A549 (cell line): ENCODE measurements at regions not wholly inside any gene's neighbourhood (a gene's known extent, or its start where the extent isn't known, plus 50 kb on each side); places are given as distances from the start of the nearest gene placed in this dataset.

Experiments
- ATAC-seq, 2 experiments: fragments of 200-7000 bp in 1 of 2; fragments of >200 bp in 1 of 2; cut with Nextera tagmentation in 1 of 2; cut with Tn5 transposase in 1 of 2; 3 replicates each; pipeline versions ENCODE4 v1.8.0 to v1.9.1; 2018 to 2020; ENCODE audit warnings: mild to moderate bottlenecking in 1 of 2, moderate library complexity in 1 of 2
- CTCF ChIA-PET: fragments of 300-600 bp; sonication (Branson Sonifier 250); formaldehyde crosslinking; extraction: SDS; loops from one replicate; lab custom pipeline; 2021; ENCODE audit warnings: antibody characterized with exemption, inconsistent platforms; lab: Yijun Ruan, JAX
- POLR2A ChIA-PET: fragments of 350-600 bp; formaldehyde crosslinking; extraction: SDS; loops from one replicate; lab custom pipeline; 2021; ENCODE audit warnings: antibody characterized with exemption, inconsistent platforms; lab: Yijun Ruan, JAX
- DNase-seq, 2 experiments: peaks; one replicate each; pipeline versions ENCODE4 v3.0.0 to v3.0.0-alpha.2; 2011 to 2016; ENCODE audit warnings: low read depth in 1 of 2, low spot score in 1 of 2
- FAIRE-seq: peaks from 2 replicates; lab custom pipeline; 2011; peaks lifted over from hg19 to GRCh38; lab: Jason Lieb, UNC
- H3K27ac ChIP-seq, 2 experiments: fragments of >200 bp; sonication (Bioruptor Twin); formaldehyde crosslinking; 3 replicates each; pipeline ENCODE4 v1.5.1; 2016 to 2017
- H3K4me1 ChIP-seq: fragments of >200 bp; sonication (Bioruptor Twin); formaldehyde crosslinking; 3 replicates; pipeline ENCODE4 v1.6.1; 2016
- H3K4me2 ChIP-seq: fragments of >200 bp; sonication (Bioruptor Twin); formaldehyde crosslinking; 3 replicates; pipeline ENCODE4 v1.6.1; 2016
- H3K4me3 ChIP-seq: fragments of >200 bp; sonication (Bioruptor Twin); formaldehyde crosslinking; 3 replicates; pipeline ENCODE4 v1.5.1; 2016
- H3K9me3 ChIP-seq: fragments of >200 bp; sonication (Bioruptor Twin); formaldehyde crosslinking; 3 replicates; pipeline ENCODE4 v1.6.1; 2016
- ATOH8 ChIP-seq: fragments of 250-450 bp; sonication (Bioruptor Pico); IDR thresholded peaks from 2 replicates; pipeline ENCODE4 v1.5.0; 2020; ENCODE audit warnings: low read depth, mild to moderate bottlenecking, moderate library complexity
- BCL3 ChIP-seq: fragments of >200 bp; sonication (Bioruptor Twin); formaldehyde crosslinking; IDR thresholded peaks from 3 replicates; pipeline ENCODE4 v1.6.1; 2016
- CEBPB ChIP-seq, 2 experiments: fragments of >200 bp in 1 of 2; sonication (Bioruptor Twin) in 1 of 2; formaldehyde crosslinking in 1 of 2; IDR thresholded peaks; 2 replicates each; pipeline ENCODE4 v1.6.1; 2012 to 2016
- CHD2 ChIP-seq: fragments of 150-350 bp; IDR thresholded peaks from 2 replicates; pipeline ENCODE4 v1.6.1; 2014; ENCODE audit warnings: low read length; ENCODE audit not compliant: partially characterized antibody
- CHD4 ChIP-seq: fragments of 200-600 bp; sonication (generic); IDR thresholded peaks from 2 replicates; pipeline ENCODE4 v1.6.1; 2016; ENCODE audit warnings: antibody characterized with exemption, mild to moderate bottlenecking, borderline replicate concordance
- ESRRA ChIP-seq: fragments of 150-350 bp; IDR thresholded peaks from 2 replicates; pipeline ENCODE4 v1.6.1; 2014; ENCODE audit warnings: mild to moderate bottlenecking, low read length, borderline replicate concordance
- HEYL ChIP-seq: fragments of 250-450 bp; sonication (Bioruptor Pico); IDR thresholded peaks from 2 replicates; pipeline ENCODE4 v1.8.0; 2021; ENCODE audit warnings: mild to moderate bottlenecking, moderate library complexity
- HMGXB4 ChIP-seq: fragments of 250-450 bp; sonication (Bioruptor Pico); IDR thresholded peaks from 2 replicates; pipeline ENCODE4 v1.5.0; 2021; ENCODE audit warnings: mild to moderate bottlenecking, moderate library complexity, borderline replicate concordance
- HOXB5 ChIP-seq: fragments of 250-450 bp; sonication (Bioruptor Pico); IDR thresholded peaks from 2 replicates; pipeline ENCODE4 v1.5.0; 2020; ENCODE audit warnings: mild to moderate bottlenecking, moderate library complexity
- NFE2L2 ChIP-seq: fragments of 150-350 bp; conservative IDR thresholded peaks from 2 replicates; pipeline ENCODE4 v1.6.1; 2014; ENCODE audit warnings: low read length
- PHF8 ChIP-seq: fragments of 200-600 bp; sonication (generic); IDR thresholded peaks from 2 replicates; pipeline ENCODE4 v1.6.1; 2016; ENCODE audit warnings: low read depth, mild to moderate bottlenecking, antibody characterized with exemption, moderate library complexity, borderline replicate concordance
- RCOR1 ChIP-seq: fragments of 150-350 bp; IDR thresholded peaks from 2 replicates; pipeline ENCODE4 v1.6.1; 2014; ENCODE audit warnings: antibody characterized with exemption, low read length, low read depth
- SREBF2 ChIP-seq: fragments of 450-650 bp; IDR thresholded peaks from 2 replicates; pipeline ENCODE4 v1.6.1; 2014; ENCODE audit warnings: mild to moderate bottlenecking, moderate library complexity
- TP53 ChIP-seq: fragments of 250-450 bp; sonication (Bioruptor Pico); IDR thresholded peaks from 2 replicates; pipeline ENCODE4 v1.5.0; 2021; ENCODE audit warnings: mild to moderate bottlenecking, moderate library complexity
- ZC3H11A ChIP-seq: fragments of 450-650 bp; IDR thresholded peaks from 2 replicates; pipeline ENCODE4 v1.6.1; 2014; ENCODE audit warnings: antibody characterized with exemption, mild to moderate bottlenecking
- ZFP36 ChIP-seq: fragments of 450-650 bp; IDR thresholded peaks from 2 replicates; pipeline ENCODE4 v1.6.1; 2014; ENCODE audit warnings: borderline replicate concordance; ENCODE audit not compliant: partially characterized antibody
- ZSCAN20 ChIP-seq: fragments of 250-450 bp; sonication (Bioruptor Pico); IDR thresholded peaks from 2 replicates; pipeline ENCODE4 v1.8.0; 2022; ENCODE audit warnings: mild to moderate bottlenecking, moderate library complexity
- whole genome bisulfite sequencing: methylation state at CpG from one replicate; pipeline ENCODE4 v1.1.6; 2017; ENCODE audit errors: missing lambda C conversion rate; 5-methylcytosine and 5-hydroxymethylcytosine counted together
- TF ChIP-seq, protein P1 (sequence below): fragments of 200-600 bp; sonication (generic); IDR thresholded peaks from 2 replicates; pipeline ENCODE4 v1.6.1; 2016; ENCODE audit warnings: antibody characterized with exemption, mild to moderate bottlenecking, moderate library complexity
- TF ChIP-seq, protein P2 (sequence below): fragments of >200 bp; sonication (Bioruptor Twin); formaldehyde crosslinking; IDR thresholded peaks from 3 replicates; pipeline ENCODE4 v1.5.1; 2016

DNA sequence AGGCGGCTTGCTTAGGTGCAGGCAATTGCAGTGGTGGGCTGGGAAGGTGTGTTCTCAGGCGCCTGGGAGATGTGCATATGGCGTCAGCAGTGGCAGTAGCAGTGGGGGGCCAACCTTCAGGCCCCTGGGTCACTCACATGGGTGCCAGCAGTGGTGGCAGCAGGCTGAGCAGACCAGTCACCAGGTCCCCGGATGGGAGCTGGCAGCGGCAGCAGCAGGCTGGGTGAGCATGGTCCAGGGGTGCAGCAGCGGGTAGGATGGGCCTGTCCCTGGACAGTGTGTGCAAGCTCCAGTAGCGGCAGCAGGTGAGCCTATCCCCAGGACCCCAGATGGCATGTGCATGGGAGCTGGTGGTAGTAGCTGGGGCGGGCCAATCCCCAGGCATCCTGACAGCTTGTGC, 108.5 kb upstream of the TMEM260 start:
- 78% methylated on average over 7 of the region's 8 CpGs for WGBS
- Histone ChIP-seq H3K4me2 (no peak overlapping the region), H3K27ac (no peak overlapping the region), H3K9me3 (peaks cover 12% of the 10 kb centered on the region; the same call in 2 of the 3 replicates), H3K4me1 (no peaks in the 10 kb centered on the region), H3K4me3 (no peak overlapping the region)
- ATAC-seq (0 out of 6 replicates have a peak, but pooled peaks of 1 of the 2 experiments have one; percentile 39), FAIRE-seq (no peak), DNase-seq (no peak)
- POLR2A ChIA-PET, result no interaction called here
- no peak for TF ChIP-seq TP53 (CRISPR knock-in tag)
- no peak for TF ChIP-seq HEYL (CRISPR knock-in tag)
- TF ChIP-seq SREBF2, result no peak
- TF ChIP-seq ZFP36, result no peak
- TF ChIP-seq ATOH8 (CRISPR knock-in tag), result no peak
- TF ChIP-seq, protein P1, sequence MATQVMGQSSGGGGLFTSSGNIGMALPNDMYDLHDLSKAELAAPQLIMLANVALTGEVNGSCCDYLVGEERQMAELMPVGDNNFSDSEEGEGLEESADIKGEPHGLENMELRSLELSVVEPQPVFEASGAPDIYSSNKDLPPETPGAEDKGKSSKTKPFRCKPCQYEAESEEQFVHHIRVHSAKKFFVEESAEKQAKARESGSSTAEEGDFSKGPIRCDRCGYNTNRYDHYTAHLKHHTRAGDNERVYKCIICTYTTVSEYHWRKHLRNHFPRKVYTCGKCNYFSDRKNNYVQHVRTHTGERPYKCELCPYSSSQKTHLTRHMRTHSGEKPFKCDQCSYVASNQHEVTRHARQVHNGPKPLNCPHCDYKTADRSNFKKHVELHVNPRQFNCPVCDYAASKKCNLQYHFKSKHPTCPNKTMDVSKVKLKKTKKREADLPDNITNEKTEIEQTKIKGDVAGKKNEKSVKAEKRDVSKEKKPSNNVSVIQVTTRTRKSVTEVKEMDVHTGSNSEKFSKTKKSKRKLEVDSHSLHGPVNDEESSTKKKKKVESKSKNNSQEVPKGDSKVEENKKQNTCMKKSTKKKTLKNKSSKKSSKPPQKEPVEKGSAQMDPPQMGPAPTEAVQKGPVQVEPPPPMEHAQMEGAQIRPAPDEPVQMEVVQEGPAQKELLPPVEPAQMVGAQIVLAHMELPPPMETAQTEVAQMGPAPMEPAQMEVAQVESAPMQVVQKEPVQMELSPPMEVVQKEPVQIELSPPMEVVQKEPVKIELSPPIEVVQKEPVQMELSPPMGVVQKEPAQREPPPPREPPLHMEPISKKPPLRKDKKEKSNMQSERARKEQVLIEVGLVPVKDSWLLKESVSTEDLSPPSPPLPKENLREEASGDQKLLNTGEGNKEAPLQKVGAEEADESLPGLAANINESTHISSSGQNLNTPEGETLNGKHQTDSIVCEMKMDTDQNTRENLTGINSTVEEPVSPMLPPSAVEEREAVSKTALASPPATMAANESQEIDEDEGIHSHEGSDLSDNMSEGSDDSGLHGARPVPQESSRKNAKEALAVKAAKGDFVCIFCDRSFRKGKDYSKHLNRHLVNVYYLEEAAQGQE, result no peak
- TF ChIP-seq PHF8, result no peak
- no peak for TF ChIP-seq HOXB5 (CRISPR knock-in tag)
- TF ChIP-seq, protein P2, sequence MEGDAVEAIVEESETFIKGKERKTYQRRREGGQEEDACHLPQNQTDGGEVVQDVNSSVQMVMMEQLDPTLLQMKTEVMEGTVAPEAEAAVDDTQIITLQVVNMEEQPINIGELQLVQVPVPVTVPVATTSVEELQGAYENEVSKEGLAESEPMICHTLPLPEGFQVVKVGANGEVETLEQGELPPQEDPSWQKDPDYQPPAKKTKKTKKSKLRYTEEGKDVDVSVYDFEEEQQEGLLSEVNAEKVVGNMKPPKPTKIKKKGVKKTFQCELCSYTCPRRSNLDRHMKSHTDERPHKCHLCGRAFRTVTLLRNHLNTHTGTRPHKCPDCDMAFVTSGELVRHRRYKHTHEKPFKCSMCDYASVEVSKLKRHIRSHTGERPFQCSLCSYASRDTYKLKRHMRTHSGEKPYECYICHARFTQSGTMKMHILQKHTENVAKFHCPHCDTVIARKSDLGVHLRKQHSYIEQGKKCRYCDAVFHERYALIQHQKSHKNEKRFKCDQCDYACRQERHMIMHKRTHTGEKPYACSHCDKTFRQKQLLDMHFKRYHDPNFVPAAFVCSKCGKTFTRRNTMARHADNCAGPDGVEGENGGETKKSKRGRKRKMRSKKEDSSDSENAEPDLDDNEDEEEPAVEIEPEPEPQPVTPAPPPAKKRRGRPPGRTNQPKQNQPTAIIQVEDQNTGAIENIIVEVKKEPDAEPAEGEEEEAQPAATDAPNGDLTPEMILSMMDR, result no peak
- TF ChIP-seq ZSCAN20 (CRISPR knock-in tag), result no peak
- TF ChIP-seq BCL3, result no peak
- TF ChIP-seq CHD4, result no peak
- TF ChIP-seq HMGXB4, result no peak
- TF ChIP-seq ZC3H11A, result no peak
- TF ChIP-seq NFE2L2, result no peak
- TF ChIP-seq CEBPB (IDR thresholded peaks at IDR 0.05), result no peak
- no peak for TF ChIP-seq ESRRA
- no peak for TF ChIP-seq CHD2
- TF ChIP-seq RCOR1, result no peak
- CTCF ChIA-PET, result interaction anchor here (1.0 to 6.6 kb wide), 5 partner anchors 8 to 1258 kb away, joined by 4 to 66 read pairs (median 5); partner anchors contain the start of gene TBPL2
